TTC549 (cell line): ENCODE measurements at regions not wholly inside any gene's neighbourhood (a gene's known extent, or its start where the extent isn't known, plus 50 kb on each side); places are given as distances from the start of the nearest gene placed in this dataset.
"Not testable (repeated sequence)": the region's sequence is repeated elsewhere in the genome, so short reads cannot be mapped to it uniquely, and the experiment has no call there.

Experiments used
- FAIRE-seq: peaks from 2 replicates; lab custom pipeline; 2012; peaks lifted over from hg19 to GRCh38; lab: Jason Lieb, UNC

GRCh38 chr14:71399057-71399487, 491.8 kb downstream of the PCNX1 start:
- no peak for FAIRE-seq

DNA sequence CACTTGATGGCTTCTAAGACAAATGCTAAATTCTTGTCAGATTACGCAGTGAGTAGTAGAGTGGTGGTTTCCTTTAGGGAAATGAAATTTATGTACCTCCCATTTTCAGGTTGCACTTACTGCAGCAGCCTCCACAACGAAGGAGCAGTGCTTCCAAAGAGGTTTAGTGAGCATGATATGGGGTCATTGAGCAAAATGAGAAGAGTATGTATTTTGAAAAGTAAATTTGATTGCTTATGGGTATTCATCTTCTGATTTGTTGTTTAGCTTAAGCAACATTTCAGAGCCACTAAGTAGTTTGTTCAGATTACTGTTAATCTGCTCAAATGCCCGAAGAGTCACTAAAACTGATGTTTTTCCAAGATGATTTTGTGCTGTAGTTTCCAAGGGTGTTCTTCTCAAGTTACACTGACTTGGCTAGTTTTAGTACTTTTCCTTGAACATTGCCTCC, 493.6 kb downstream of the PCNX1 start:
- FAIRE-seq: no peak

- not testable (repeated sequence) for FAIRE-seq
Measured at GRCh38 chr14:71402415-71402814, 495.2 kb downstream of the PCNX1 start.

DNA sequence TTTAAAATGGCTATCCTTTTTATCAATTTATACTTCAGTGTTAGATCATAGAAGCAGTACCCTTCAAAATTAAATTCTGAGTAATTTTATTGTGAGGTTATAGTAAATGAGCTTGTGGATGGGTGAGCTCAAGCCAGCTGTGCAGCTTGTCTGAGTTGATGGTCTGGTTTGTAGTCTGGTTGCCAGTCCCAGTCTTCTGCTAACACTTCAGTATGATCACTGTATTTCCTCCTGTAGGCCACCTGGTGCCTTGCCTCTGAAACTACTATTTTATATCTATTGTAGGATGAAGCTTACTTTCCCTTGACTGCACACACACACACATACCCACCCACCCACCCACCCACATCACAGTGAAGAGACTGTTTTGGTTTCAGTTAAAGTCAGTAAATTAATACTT, 496.4 kb downstream of the PCNX1 start:
- FAIRE-seq: no peak

DNA sequence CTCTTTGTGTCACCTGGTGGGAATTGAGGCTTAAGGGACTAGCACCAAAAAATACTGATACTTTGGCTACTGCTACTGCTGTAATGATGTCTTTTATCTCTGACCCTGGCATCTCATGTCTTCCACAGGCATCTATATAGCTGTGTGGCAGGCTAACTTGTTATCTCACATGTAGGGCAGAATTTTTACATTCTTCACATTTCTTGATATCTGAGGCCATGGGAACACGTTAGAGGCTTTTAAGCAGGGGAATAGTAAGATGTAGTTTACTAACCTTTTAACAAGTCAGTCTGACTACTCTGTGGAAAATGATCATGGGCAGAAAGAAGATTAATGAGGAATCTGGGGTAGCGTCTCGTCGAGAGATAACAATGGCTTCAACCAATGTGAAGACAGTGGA, 498.4 kb downstream of the PCNX1 start:
- no peak for FAIRE-seq

DNA sequence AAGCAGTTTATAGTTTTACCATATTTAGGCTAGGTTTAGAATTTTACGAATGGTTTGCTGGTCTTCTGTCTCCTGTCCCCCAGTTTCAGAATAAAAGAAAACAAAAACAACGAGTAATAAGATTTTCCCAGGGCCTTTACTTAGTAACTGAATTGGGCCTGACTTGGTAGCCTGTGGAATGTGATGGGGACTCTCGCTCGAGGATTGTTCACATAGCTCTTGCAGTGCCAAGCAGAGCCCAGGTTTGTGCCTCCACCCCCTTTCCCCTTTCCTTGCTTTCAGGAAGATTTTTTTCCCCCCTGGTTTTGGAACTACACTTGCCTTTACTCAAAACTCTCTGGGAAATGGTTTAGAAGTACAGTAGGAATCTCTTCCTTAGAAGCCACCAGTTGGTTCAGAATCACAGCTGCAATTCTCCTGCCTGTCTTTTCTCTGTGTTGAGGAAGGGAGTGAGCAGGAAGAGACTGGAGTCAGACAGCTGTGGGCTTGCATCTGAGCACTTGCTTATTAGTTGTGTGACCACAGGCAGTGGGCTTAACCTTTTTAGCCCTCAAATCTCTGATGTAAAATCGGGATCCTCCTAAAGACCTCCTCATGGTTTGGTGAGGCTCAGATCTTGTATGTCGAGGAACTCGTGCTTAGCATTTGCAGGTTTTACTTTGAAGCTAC, 501.2 kb downstream of the PCNX1 start:
- no peak for FAIRE-seq

GRCh38 chr14:71410578-71411284, 503.5 kb downstream of the PCNX1 start:
- no peak for FAIRE-seq

GRCh38 chr14:71411285-71411595, 504.0 kb downstream of the PCNX1 start:
- FAIRE-seq: no peak

DNA sequence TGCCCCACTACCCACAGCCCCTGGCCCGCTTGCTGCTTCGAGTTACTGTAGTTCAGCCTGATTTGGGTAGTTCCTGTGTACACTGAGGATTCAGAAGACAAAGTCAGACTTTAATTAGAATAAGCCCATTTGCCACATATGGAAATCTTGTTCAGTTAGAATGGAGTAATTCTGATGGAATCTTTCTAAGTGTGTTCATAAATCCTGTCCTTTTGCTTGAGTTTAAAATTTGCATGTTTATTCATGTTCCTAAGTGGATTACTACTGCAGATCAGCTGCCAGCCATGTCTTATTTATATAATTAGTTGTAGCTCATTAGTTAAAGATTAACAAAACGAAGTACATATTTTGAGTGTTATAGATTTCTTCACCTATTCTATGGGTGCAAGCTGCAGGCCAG, 504.5 kb downstream of the PCNX1 start:
- FAIRE-seq: no peak

DNA sequence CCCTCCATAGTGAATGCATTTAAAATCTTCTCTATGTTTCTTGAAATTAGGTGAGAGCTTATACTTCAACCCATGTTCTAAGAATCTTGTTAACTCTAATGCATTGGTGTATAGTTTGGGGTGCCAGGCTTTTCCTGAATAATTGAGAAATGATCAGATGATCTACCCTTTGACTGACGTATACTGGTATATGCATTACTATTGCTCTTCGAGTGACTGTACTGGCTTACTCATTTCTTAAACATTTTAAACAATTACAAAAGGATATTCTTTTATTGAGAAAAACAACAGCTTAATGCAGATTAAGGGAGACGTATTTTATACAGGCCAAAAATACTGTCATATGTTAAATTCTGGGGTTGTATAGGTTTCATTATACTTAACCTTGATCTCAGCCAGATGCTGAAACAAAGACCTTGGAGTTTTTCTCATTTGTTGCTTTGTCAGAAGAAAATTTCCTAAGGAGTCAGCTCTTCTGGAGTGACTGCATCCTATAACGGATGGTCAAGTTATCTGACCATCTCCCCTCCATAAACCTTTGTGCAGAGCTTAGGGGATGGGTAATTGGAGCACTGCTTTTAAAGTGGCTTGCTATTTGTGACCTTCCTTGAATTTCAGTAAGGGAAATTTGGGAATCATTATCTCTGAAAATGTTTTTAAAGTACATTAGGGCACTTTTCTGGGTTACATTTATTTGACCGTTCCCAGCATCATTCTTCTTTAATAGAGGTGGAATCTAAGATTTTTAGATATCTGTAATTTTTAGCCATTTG, 507.6 kb downstream of the PCNX1 start:
- FAIRE-seq: no peak

GRCh38 chr14:71415404-71415690, 508.1 kb downstream of the PCNX1 start:
- no peak for FAIRE-seq

- FAIRE-seq: no peak
Measured at GRCh38 chr14:71416392-71416791, 509.1 kb downstream of the PCNX1 start.

GRCh38 chr14:71418532-71419245, 511.4 kb downstream of the PCNX1 start:
- no peak for FAIRE-seq

- FAIRE-seq: no peak
Measured at GRCh38 chr14:71423481-71423880, 508.7 kb upstream of the RGS6 start.

GRCh38 chr14:71424941-71425340, 507.3 kb upstream of the RGS6 start:
- FAIRE-seq: no peak

DNA sequence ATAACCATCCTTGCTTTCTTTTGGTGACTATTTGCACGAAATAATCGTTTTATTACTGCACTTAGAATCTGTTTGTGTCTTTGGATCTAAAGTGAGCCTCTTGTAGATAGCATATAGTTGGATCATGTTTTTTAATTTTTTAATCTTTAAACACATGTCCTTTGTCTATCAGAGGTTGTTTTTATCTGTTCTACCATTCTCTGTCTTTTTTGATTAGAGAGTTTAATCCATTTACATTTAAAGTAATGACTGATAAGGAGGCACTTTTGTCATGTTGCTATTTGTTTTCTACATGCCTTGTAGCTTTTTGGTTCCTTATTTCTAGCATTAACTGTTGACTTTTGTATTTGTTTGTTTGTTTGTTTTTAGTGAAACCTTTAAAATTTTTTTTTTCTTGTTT, 506.2 kb upstream of the RGS6 start:
- no peak for FAIRE-seq

GRCh38 chr14:71429902-71430301, 502.3 kb upstream of the RGS6 start:
- FAIRE-seq: no peak

DNA sequence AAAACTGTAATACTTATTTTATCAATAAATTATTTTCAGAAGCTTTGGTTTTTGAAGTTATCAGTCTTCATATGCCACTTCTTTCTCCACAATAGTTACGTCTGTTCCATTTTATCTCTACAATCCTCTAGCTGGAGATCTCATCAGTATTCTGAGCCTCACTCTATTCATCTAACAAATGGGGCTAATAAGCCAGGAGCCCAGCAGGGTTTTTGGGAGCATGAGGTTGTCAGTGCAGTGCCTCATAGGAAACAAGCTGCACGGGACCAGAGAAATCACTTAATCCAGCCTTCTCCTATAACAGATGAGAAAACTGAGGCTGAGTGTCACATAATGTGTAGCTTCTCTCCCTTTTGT, 501.9 kb upstream of the RGS6 start:
- FAIRE-seq: no peak

DNA sequence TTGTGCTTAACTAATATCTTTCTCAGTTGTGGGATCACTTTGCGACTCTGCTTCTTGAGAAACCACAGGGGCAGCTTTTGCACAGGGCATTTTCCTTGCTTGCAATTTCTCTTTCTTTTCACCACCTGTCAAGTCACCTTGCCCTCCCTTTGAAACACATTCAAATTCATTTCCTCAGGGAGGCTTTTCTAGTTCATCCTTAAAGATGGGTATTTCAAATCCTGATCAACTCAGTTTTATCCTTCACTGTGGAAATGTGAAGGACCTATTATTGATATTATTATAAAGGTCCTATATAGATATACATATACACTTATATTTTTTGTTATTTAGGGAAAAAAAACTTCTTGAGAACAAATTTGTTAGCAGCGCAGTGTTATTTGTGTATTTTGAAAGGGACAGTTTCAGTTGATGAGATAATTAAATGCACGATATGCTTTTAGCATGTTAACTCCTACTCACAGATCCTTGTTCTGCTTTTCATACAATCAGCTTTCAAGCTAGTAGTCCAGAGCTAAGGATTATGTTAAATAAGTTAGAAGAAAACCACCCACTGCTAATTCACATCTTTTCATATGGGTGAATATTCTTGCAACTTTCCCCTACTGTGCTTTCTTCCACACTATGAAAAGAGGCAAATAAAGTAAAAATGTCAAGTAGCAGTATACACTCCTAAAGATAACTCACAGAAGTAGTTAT, 501.4 kb upstream of the RGS6 start:
- no peak for FAIRE-seq

- no peak for FAIRE-seq
Measured at GRCh38 chr14:71432334-71433110, 499.7 kb upstream of the RGS6 start.

GRCh38 chr14:71433303-71433702, 498.9 kb upstream of the RGS6 start:
- no peak for FAIRE-seq

GRCh38 chr14:71435641-71436040, 496.6 kb upstream of the RGS6 start:
- FAIRE-seq: not testable (repeated sequence)
